A673 (cell line): ENCODE measurements at regions not wholly inside any gene's neighbourhood (a gene's known extent, or its start where the extent isn't known, plus 50 kb on each side); places are given as distances from the start of the nearest gene placed in this dataset.

Source experiments
- BruUV-seq: library from RNA; stranded (reverse); fragments of 400-500 nt; replicated peaks from 2 replicates; lab custom pipeline; 2021; lab: Mats Ljungman, UMichigan
- CTCF ChIA-PET: fragments of 300-600 bp; sonication (Branson Sonifier 250); formaldehyde crosslinking; loops from one replicate; lab custom pipeline; 2022; ENCODE audit warnings: antibody characterized with exemption; lab: Charles Lee
- POLR2A ChIA-PET: fragments of 300-600 bp; sonication (Branson Sonifier 250); formaldehyde crosslinking; loops from one replicate; lab custom pipeline; 2022; ENCODE audit warnings: antibody characterized with exemption; ENCODE audit not compliant: low non-redundant PET; lab: Charles Lee
- DNase-seq: peaks from one replicate; pipeline ENCODE4 v3.0.0-alpha.2; 2015; ENCODE audit warnings: low spot score
- H3K27ac ChIP-seq: fragments of 200-600 bp; sonication (generic); 2 replicates; pipeline ENCODE4 v1.5.1; 2016; ENCODE audit warnings: mixed run types, low read depth, mild to moderate bottlenecking, mixed read lengths, antibody characterized with exemption, low read length; ENCODE audit not compliant: poor library complexity, severe bottlenecking
- H3K27me3 ChIP-seq: fragments of 200-600 bp; sonication (generic); replicated peaks from 2 replicates; pipeline ENCODE4 v1.6.1; 2017; ENCODE audit warnings: mixed run types, low read depth, mild to moderate bottlenecking, mixed read lengths, antibody characterized with exemption, low read length; ENCODE audit not compliant: insufficient read depth, poor library complexity
- H3K36me3 ChIP-seq: fragments of 200-600 bp; sonication (generic); 2 replicates; pipeline ENCODE4 v1.6.1; 2016; ENCODE audit warnings: mixed run types, mild to moderate bottlenecking, mixed read lengths, antibody characterized with exemption, low read length; ENCODE audit not compliant: insufficient read depth, poor library complexity, severe bottlenecking
- H3K4me1 ChIP-seq: fragments of 200-600 bp; sonication (generic); 2 replicates; pipeline ENCODE4 v1.6.1; 2017; ENCODE audit warnings: mixed run types, mild to moderate bottlenecking, mixed read lengths, antibody characterized with exemption, low read length; ENCODE audit not compliant: insufficient read depth, poor library complexity, severe bottlenecking
- H3K4me3 ChIP-seq: fragments of 200-600 bp; sonication (generic); 2 replicates; pipeline ENCODE4 v1.5.1; 2016; ENCODE audit warnings: low read depth, mixed run types, mild to moderate bottlenecking, mixed read lengths, low read length; ENCODE audit not compliant: poor library complexity, severe bottlenecking
- H3K9me3 ChIP-seq: fragments of 200-600 bp; sonication (generic); 2 replicates; pipeline ENCODE4 v1.6.1; 2016; ENCODE audit warnings: mixed run types, low read depth, mild to moderate bottlenecking, mixed read lengths, antibody characterized with exemption, low read length; ENCODE audit not compliant: poor library complexity, severe bottlenecking
- EZH2 ChIP-seq: fragments of 200-600 bp; sonication (generic); IDR thresholded peaks from 2 replicates; pipeline ENCODE4 v1.6.1; 2017; ENCODE audit warnings: borderline replicate concordance, low read depth, mild to moderate bottlenecking, mixed read lengths, antibody characterized with exemption, low read length; ENCODE audit not compliant: poor library complexity, severe bottlenecking
- intact Hi-C: fragments of 100-400 bp; cut with micrococcal nuclease; formaldehyde crosslinking; loops from one replicate; pipeline ENCODE4 v1.10.0; 2022; ENCODE audit not compliant: unreplicated experiment
- TF ChIP-seq, protein P1 (sequence below): fragments of 300-800, 200-600 bp; sonication (generic); conservative IDR thresholded peaks from 2 replicates; pipeline ENCODE4 v1.5.1; 2017; ENCODE audit warnings: low read depth, mild to moderate bottlenecking, antibody characterized with exemption, low read length, moderate library complexity, mixed read lengths

DNA sequence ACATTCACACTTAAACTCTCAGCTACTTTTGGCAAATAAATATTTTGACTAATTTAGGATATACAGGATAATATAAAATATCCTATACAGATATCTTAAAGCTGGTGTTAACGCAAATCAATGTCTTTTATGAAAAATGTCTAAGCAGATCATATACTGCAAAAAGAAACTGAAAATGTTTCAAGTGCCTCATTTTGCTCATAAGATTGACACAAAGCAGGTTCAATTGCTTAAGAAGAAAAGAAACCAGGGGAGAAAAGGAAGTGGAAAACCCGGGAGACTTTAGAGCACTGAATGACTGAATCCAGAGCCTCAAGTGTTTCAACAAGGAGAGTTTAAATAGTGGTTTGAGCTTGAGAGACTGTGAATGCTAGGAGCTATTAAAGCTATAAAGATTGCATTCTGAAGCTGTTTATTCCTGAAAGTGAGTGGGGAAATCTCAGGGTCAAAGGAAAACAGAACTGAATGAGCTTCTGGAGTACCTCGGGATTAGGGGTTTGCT, 1943.0 kb downstream of the MRPL39 start:
- ChIA-PET POLR2A (no interaction called here), CTCF (no interaction called here)
- no peaks in the 10 kb centered on the region for H3K9me3 ChIP-seq
- peak; percentile 18 for DNase-seq
- H3K4me1 ChIP-seq: no peaks in the 10 kb centered on the region
- no peak for TF ChIP-seq EZH2
- TF ChIP-seq, protein P1, sequence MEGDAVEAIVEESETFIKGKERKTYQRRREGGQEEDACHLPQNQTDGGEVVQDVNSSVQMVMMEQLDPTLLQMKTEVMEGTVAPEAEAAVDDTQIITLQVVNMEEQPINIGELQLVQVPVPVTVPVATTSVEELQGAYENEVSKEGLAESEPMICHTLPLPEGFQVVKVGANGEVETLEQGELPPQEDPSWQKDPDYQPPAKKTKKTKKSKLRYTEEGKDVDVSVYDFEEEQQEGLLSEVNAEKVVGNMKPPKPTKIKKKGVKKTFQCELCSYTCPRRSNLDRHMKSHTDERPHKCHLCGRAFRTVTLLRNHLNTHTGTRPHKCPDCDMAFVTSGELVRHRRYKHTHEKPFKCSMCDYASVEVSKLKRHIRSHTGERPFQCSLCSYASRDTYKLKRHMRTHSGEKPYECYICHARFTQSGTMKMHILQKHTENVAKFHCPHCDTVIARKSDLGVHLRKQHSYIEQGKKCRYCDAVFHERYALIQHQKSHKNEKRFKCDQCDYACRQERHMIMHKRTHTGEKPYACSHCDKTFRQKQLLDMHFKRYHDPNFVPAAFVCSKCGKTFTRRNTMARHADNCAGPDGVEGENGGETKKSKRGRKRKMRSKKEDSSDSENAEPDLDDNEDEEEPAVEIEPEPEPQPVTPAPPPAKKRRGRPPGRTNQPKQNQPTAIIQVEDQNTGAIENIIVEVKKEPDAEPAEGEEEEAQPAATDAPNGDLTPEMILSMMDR: no peak
- no peaks in the 10 kb centered on the region for H3K36me3 ChIP-seq
- intact Hi-C loops: no loop called here
- no peaks in the 10 kb centered on the region for H3K27me3 ChIP-seq
- no TSS peak for BruUV-seq
- no peak overlapping the region for H3K4me3 ChIP-seq
- H3K27ac ChIP-seq: no peak overlapping the region

DNA sequence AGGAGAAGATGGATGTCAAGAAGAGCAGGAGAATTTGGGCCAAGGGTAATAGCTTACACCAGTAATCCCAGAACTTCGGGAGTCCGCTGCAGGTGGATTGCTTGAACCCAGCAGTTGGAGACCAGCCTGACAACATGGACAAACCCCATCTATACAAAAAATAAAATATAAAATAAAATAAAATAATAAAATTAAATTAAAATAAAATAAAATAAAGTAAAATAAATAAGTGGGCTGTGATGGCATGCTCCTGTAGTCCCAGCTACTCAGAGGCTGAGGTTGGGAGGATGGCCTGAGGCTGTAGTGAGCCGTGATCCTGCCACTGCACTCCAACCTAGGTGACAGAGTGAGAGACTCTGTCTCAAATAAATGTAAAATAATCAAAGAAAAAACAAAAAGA, 1946.7 kb downstream of the MRPL39 start:
- no peaks in the 10 kb centered on the region for H3K27me3 ChIP-seq
- peaks cover 5% of the 10 kb centered on the region for H3K4me1 ChIP-seq
- H3K9me3 ChIP-seq: no peaks in the 10 kb centered on the region
- TF ChIP-seq, protein P1: no peak
- TF ChIP-seq EZH2: no peak
- no peak overlapping the region for H3K27ac ChIP-seq
- DNase-seq: no peak
- H3K4me3 ChIP-seq: no peak overlapping the region
- intact Hi-C loops: no loop called here
- no TSS peak for BruUV-seq
- ChIA-PET CTCF (no interaction called here), POLR2A (no interaction called here)
- no peaks in the 10 kb centered on the region for H3K36me3 ChIP-seq

DNA sequence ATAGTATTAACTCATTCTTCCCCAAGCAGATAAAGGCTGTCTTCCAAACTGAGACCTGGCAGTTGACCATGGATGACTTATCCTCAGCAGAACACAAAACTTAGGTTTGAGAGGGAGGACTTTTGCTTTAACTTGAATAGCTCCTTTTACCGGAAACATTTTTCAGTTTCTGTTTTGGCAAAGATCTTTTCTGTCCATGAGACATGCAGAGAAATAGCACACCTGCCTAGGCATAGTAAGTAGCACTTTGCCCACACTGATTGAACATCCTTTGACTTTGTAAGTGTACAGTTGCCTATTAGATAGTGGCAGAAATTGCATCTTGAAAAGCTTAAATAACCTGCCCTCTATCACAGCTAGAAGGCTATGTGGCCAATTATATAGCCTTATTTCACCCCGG, 1962.5 kb downstream of the MRPL39 start:
- BruUV-seq: no TSS peak
- Histone ChIP-seq H3K4me1 (no peaks in the 10 kb centered on the region), H3K9me3 (peaks cover 4% of the 10 kb centered on the region), H3K27ac (no peak overlapping the region), H3K27me3 (no peaks in the 10 kb centered on the region), H3K4me3 (no peak overlapping the region), H3K36me3 (no peaks in the 10 kb centered on the region)
- CTCF ChIA-PET: no interaction called here
- intact Hi-C loops: no loop called here
- TF ChIP-seq, protein P1: no peak
- no peak for TF ChIP-seq EZH2
- no peak for DNase-seq
- POLR2A ChIA-PET: no interaction called here
